ENCODE measurements at regions not wholly inside any gene's neighbourhood (a gene's known extent, or its start where the extent isn't known, plus 50 kb on each side); places are given as distances from the start of the nearest gene placed in this dataset.

- DNase-seq (ENCODE audit: low read depth): no peak
- ChIA-PET CTCF (no interaction called here), POLR2A (no interaction called here)
- H3K27me3 ChIP-seq (ENCODE audit: control insufficient read depth, insufficient read depth, low read length): no peaks in the 10 kb centered on the region
- no peak for TF ChIP-seq CTCF (IDR thresholded peaks at IDR 0.05; ENCODE audit: insufficient read depth, low read depth, low read length)
- no peak overlapping the region for H3K4me3 ChIP-seq (ENCODE audit: low read depth, low read length)
- H3K36me3 ChIP-seq (ENCODE audit: control insufficient read depth, insufficient read depth, low read length): no peaks in the 10 kb centered on the region
Observed at GRCh38 chr14:98564541-98564940, 707.5 kb downstream of the BCL11B start.

DNA sequence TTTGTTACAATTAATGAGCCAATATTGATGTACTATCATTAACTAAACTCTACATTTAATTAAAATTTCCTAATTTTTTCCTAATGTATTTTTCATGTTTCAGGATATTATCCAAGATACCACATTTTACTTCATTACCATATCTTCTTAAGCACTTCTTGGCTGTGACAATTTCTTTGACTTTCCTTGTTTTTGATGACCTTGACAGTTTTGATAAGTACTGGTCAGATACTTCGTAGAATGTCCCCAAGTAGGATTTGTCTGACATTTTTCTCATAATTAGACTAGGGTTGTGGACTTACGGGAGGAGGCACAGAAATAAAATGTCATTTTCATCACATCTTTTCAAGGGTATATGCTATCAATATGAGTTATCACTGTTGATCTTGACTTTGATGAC is 700.9 kb downstream of the BCL11B start:
- DNase-seq (ENCODE audit: low read depth): no peak
- Histone ChIP-seq H3K36me3 (ENCODE audit: control insufficient read depth, insufficient read depth, low read length) (no peaks in the 10 kb centered on the region), H3K4me3 (ENCODE audit: low read depth, low read length) (no peak overlapping the region), H3K27me3 (ENCODE audit: control insufficient read depth, insufficient read depth, low read length) (no peaks in the 10 kb centered on the region)
- ChIA-PET POLR2A (no interaction called here), CTCF (no interaction called here)
- no peak for TF ChIP-seq CTCF (IDR thresholded peaks at IDR 0.05; ENCODE audit: insufficient read depth, low read depth, low read length)

DNA sequence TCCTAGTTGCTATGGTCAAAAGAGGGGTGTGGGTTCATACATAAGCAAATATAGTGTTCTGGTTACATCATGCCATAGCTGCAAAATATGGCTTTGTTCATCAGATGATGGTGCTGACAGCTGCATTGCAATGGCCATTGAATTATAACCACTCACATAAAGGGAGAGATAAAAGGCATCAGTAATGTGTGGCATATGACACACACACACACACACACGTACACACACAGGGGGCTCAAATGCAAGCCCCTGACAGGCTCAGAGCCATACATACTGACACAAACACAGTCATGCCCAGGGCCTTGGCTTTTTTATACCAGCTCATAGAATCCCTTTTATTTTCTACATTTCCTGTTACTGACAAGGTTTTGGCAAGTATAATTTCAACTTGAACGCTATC is 698.9 kb downstream of the BCL11B start:
- ChIA-PET CTCF (no interaction called here), POLR2A (no interaction called here)
- H3K36me3 ChIP-seq (ENCODE audit: control insufficient read depth, insufficient read depth, low read length): no peaks in the 10 kb centered on the region
- DNase-seq (ENCODE audit: low read depth): no peak
- no peak overlapping the region for H3K4me3 ChIP-seq (ENCODE audit: low read depth, low read length)
- no peak for TF ChIP-seq CTCF (IDR thresholded peaks at IDR 0.05; ENCODE audit: insufficient read depth, low read depth, low read length)
- no peaks in the 10 kb centered on the region for H3K27me3 ChIP-seq (ENCODE audit: control insufficient read depth, insufficient read depth, low read length)

DNA sequence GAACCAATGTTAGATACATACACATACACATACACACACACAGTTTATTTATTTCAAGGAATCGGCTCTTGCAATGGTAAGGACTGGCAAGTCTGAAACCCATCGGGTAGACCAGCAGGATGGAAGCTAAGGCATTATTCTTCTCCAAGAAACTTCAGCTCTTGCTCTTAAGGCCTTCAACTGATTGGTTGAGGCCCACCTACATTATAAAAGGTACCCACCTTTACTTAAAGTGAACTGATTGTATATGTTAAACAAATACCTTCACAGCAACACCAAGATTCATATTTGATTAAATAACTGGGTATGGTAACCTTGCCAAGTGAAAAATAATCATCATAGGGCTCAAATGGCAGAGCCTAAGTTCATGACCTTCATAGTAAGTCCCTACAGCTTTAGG is 695.5 kb downstream of the BCL11B start:
- CTCF ChIA-PET: no interaction called here
- H3K27me3 ChIP-seq (ENCODE audit: control insufficient read depth, insufficient read depth, low read length): no peaks in the 10 kb centered on the region
- POLR2A ChIA-PET: no interaction called here
- H3K4me3 ChIP-seq (ENCODE audit: low read depth, low read length): no peak overlapping the region
- no peak for DNase-seq (ENCODE audit: low read depth)
- no peak for TF ChIP-seq CTCF (IDR thresholded peaks at IDR 0.05; ENCODE audit: insufficient read depth, low read depth, low read length)
- H3K36me3 ChIP-seq (ENCODE audit: control insufficient read depth, insufficient read depth, low read length): no peaks in the 10 kb centered on the region

DNA sequence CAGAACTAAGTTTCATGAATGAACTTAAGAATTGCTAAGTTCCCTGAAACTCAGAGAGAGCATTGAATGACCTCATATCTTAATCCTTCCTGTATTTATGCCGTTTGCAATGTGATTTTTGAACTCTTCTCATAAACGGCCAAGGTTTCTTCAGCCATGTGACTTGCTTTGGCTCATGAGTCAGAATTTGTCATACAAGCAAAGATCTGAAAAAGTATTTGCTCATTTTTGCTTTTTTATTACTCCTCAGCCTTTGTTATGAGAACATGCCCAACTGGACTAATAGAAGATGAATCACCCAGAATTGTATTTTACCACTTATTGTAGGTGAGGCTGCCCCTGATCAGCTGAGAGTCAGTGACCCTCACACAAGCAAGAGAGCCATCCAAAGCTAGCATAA is 693.8 kb downstream of the BCL11B start:
- no peak for DNase-seq (ENCODE audit: low read depth)
- ChIA-PET CTCF (no interaction called here), POLR2A (no interaction called here)
- H3K27me3 ChIP-seq (ENCODE audit: control insufficient read depth, insufficient read depth, low read length): no peaks in the 10 kb centered on the region
- no peak for TF ChIP-seq CTCF (IDR thresholded peaks at IDR 0.05; ENCODE audit: insufficient read depth, low read depth, low read length)
- H3K36me3 ChIP-seq (ENCODE audit: control insufficient read depth, insufficient read depth, low read length): no peaks in the 10 kb centered on the region
- H3K4me3 ChIP-seq (ENCODE audit: low read depth, low read length): no peak overlapping the region
